Neural progenitor cell (in vitro differentiated cells): ENCODE measurements at regions not wholly inside any gene's neighbourhood (a gene's known extent, or its start where the extent isn't known, plus 50 kb on each side); places are given as distances from the start of the nearest gene placed in this dataset.
A peak's percentile ranks its signal among the peaks of the same experiment; 100 is the strongest.

Source experiments
- DNase-seq: peaks from one replicate; pipeline ENCODE4 v3.0.0-alpha.2; 2016; ENCODE audit warnings: low spot score
- H2AFZ ChIP-seq: fragments of 200-600 bp; sonication (generic); replicated peaks from 2 replicates; pipeline ENCODE4 v1.6.1; 2016; ENCODE audit warnings: antibody characterized with exemption
- H3F3A ChIP-seq: fragments of 200-600 bp; sonication (generic); 2 replicates; pipeline ENCODE4 v1.6.1; 2016; ENCODE audit warnings: antibody characterized with exemption, low read depth
- H3K27ac ChIP-seq: fragments of 200-600 bp; sonication (generic); 2 replicates; pipeline ENCODE4 v1.5.1; 2016; ENCODE audit warnings: mild to moderate bottlenecking
- H3K27me3 ChIP-seq: fragments of 200-600 bp; sonication (generic); 2 replicates; pipeline ENCODE4 v1.6.1; 2016; ENCODE audit warnings: mild to moderate bottlenecking, moderate library complexity
- H3K36me3 ChIP-seq: fragments of 200-600 bp; sonication (generic); 2 replicates; pipeline ENCODE4 v1.5.1; 2016
- H3K4me1 ChIP-seq: fragments of 200-600 bp; sonication (generic); 2 replicates; pipeline ENCODE4 v1.6.1; 2016; ENCODE audit warnings: mixed run types
- H3K4me2 ChIP-seq: fragments of 200-600 bp; sonication (generic); 2 replicates; pipeline ENCODE4 v1.6.1; 2016
- H3K4me3 ChIP-seq: fragments of 200-600 bp; sonication (generic); 2 replicates; pipeline ENCODE4 v1.5.1; 2016
- H3K79me2 ChIP-seq: fragments of 200-600 bp; sonication (generic); 2 replicates; pipeline ENCODE4 v1.6.1; 2016; ENCODE audit warnings: low read depth
- H3K9ac ChIP-seq: fragments of 200-600 bp; sonication (generic); 2 replicates; pipeline ENCODE4 v1.6.1; 2016
- H3K9me3 ChIP-seq: fragments of 200-600 bp; sonication (generic); 2 replicates; pipeline ENCODE4 v1.5.1; 2016; ENCODE audit warnings: low read depth
- H4K20me1 ChIP-seq: fragments of 200-600 bp; sonication (generic); 2 replicates; pipeline ENCODE4 v1.6.1; 2016; ENCODE audit warnings: low read depth
- H3K27ac Mint-ChIP-seq: 3 replicates; pipeline ENCODE4 v1.8.0; 2021; ENCODE audit warnings: mixed read lengths
- H3K27me3 Mint-ChIP-seq: 2 replicates; pipeline ENCODE4 v1.8.0; 2022; ENCODE audit warnings: low read depth, mild to moderate bottlenecking, inconsistent platforms, moderate library complexity, mixed read lengths; ENCODE audit not compliant: insufficient read depth
- H3K36me3 Mint-ChIP-seq: 3 replicates; pipeline ENCODE4 v1.8.0; 2021; ENCODE audit warnings: mixed read lengths
- H3K4me1 Mint-ChIP-seq: 3 replicates; pipeline ENCODE4 v1.8.0; 2021; ENCODE audit warnings: mixed read lengths
- H3K4me3 Mint-ChIP-seq: 3 replicates; pipeline ENCODE4 v1.8.0; 2021; ENCODE audit warnings: mild to moderate bottlenecking, moderate library complexity, mixed read lengths
- H3K9me3 Mint-ChIP-seq: 3 replicates; pipeline ENCODE4 v1.8.0; 2020; ENCODE audit warnings: mixed read lengths
- CTCF ChIP-seq: fragments of 200-600 bp; sonication (generic); IDR thresholded peaks from 2 replicates; pipeline ENCODE4 v1.5.1; 2017; ENCODE audit warnings: antibody characterized with exemption, mild to moderate bottlenecking
- EZH2 ChIP-seq: fragments of 200-600 bp; sonication (generic); IDR thresholded peaks from 2 replicates; pipeline ENCODE4 v1.6.1; 2017; ENCODE audit warnings: antibody characterized with exemption, mild to moderate bottlenecking, moderate library complexity
- EZH2phosphoT487 ChIP-seq: fragments of 200-600 bp; sonication (generic); IDR thresholded peaks from 2 replicates; pipeline ENCODE4 v1.6.1; 2017; ENCODE audit warnings: antibody characterized with exemption

- Histone ChIP-seq H3K9ac (no peak overlapping the region), H3K79me2 (no peaks in the 10 kb centered on the region), H3K27ac (no peak overlapping the region), H3K4me3 (no peak overlapping the region), H3K36me3 (no peaks in the 10 kb centered on the region), H3K9me3 (no peaks in the 10 kb centered on the region), H4K20me1 (no peaks in the 10 kb centered on the region), H3F3A (peaks cover 21% of the 10 kb centered on the region), H3K4me2 (no peak overlapping the region), H2AFZ (no peak overlapping the region), H3K27me3 (no peaks in the 10 kb centered on the region), H3K4me1 (peaks cover 5% of the 10 kb centered on the region)
- Mint-ChIP-seq H3K4me1 (peaks cover 10% of the 10 kb centered on the region), H3K9me3 (peaks cover 23% of the 10 kb centered on the region), H3K27me3 (peaks cover 6% of the 10 kb centered on the region), H3K36me3 (peaks cover 3% of the 10 kb centered on the region), H3K27ac (no peak overlapping the region), H3K4me3 (no peak overlapping the region)
- TF ChIP-seq EZH2 (no peak), EZH2phosphoT487 (no peak), CTCF (no peak)
- DNase-seq = no peak
Measured at GRCh38 chrX:40182095-40182494, 84.3 kb upstream of the BCOR start.

GRCh38 chrX:40179283-40179682 lies 81.5 kb upstream of the BCOR start:
- Histone ChIP-seq H2AFZ (no peak overlapping the region), H3K9me3 (no peaks in the 10 kb centered on the region), H3K9ac (no peak overlapping the region), H3K27ac (no peak overlapping the region), H3K79me2 (peaks cover 9% of the 10 kb centered on the region), H3K4me3 (no peak overlapping the region), H3F3A (peaks cover 31% of the 10 kb centered on the region), H4K20me1 (no peaks in the 10 kb centered on the region), H3K4me1 (peaks cover 5% of the 10 kb centered on the region), H3K36me3 (no peaks in the 10 kb centered on the region), H3K27me3 (peaks cover 3% of the 10 kb centered on the region), H3K4me2 (no peak overlapping the region)
- Mint-ChIP-seq H3K4me3 (no peak overlapping the region), H3K27me3 (peaks cover 7% of the 10 kb centered on the region), H3K27ac (peak overlapping the region; percentile 57), H3K4me1 (peaks cover 16% of the 10 kb centered on the region), H3K36me3 (no peaks in the 10 kb centered on the region), H3K9me3 (peaks cover 16% of the 10 kb centered on the region)
- peak; percentile 22 for DNase-seq
- TF ChIP-seq EZH2 (no peak), CTCF (no peak), EZH2phosphoT487 (no peak)

- Histone ChIP-seq H4K20me1 (no peaks in the 10 kb centered on the region), H3K9ac (no peak overlapping the region), H3K36me3 (no peaks in the 10 kb centered on the region), H3K4me2 (no peak overlapping the region), H3K9me3 (no peaks in the 10 kb centered on the region), H3K4me1 (peaks cover 5% of the 10 kb centered on the region), H2AFZ (no peak overlapping the region), H3K79me2 (peaks cover 9% of the 10 kb centered on the region), H3K4me3 (no peak overlapping the region), H3F3A (peaks cover 43% of the 10 kb centered on the region), H3K27me3 (peaks cover 13% of the 10 kb centered on the region), H3K27ac (no peak overlapping the region)
- Mint-ChIP-seq H3K4me3 (no peak overlapping the region), H3K27me3 (peaks cover 8% of the 10 kb centered on the region), H3K27ac (no peak overlapping the region), H3K9me3 (peaks cover 17% of the 10 kb centered on the region), H3K36me3 (peaks cover under 1% of the 10 kb centered on the region), H3K4me1 (peaks cover 24% of the 10 kb centered on the region)
- no peak for TF ChIP-seq EZH2phosphoT487
- TF ChIP-seq EZH2 = no peak
- TF ChIP-seq CTCF = no peak
- DNase-seq = no peak
Measured at GRCh38 chrX:40177942-40178715, 80.4 kb upstream of the BCOR start.
